ENCODE measurements at regions not wholly inside any gene's neighbourhood (a gene's known extent, or its start where the extent isn't known, plus 50 kb on each side); places are given as distances from the start of the nearest gene placed in this dataset.

GRCh38 chr15:35979608-35980007 lies 433.6 kb upstream of the DPH6 start (continued):
- no peak for TF ChIP-seq ZFP91 (CRISPR knock-in tag; IDR thresholded peaks at IDR 0.05; ENCODE audit: borderline replicate concordance)
- TF ChIP-seq ARID5B (CRISPR knock-in tag; IDR thresholded peaks at IDR 0.05), result no peak
- TF ChIP-seq HOXA3 (CRISPR knock-in tag; IDR thresholded peaks at IDR 0.05), result no peak
- TF ChIP-seq SRSF9 (IDR thresholded peaks at IDR 0.05; ENCODE audit: borderline replicate concordance, insufficient read depth, low read depth, low read length, poor library complexity, severe bottlenecking), result no peak
- TF ChIP-seq FOXM1 (CRISPR knock-in tag; IDR thresholded peaks at IDR 0.05), result no peak
- no peak for TF ChIP-seq ZBTB40 (IDR thresholded peaks at IDR 0.05)
- TF ChIP-seq ZBTB40 (CRISPR knock-in tag; IDR thresholded peaks at IDR 0.05), result no peak
- TF ChIP-seq ZNF740 (CRISPR knock-in tag; IDR thresholded peaks at IDR 0.05), result no peak
- no peak for TF ChIP-seq MED1 (CRISPR knock-in tag; IDR thresholded peaks at IDR 0.05)
- TF ChIP-seq ZNF460 (CRISPR knock-in tag; IDR thresholded peaks at IDR 0.05; ENCODE audit: borderline replicate concordance), result no peak
- TF ChIP-seq NR0B2 (CRISPR knock-in tag; IDR thresholded peaks at IDR 0.05), result no peak

Data from HepG2 (cell line).